Stromal cell of bone marrow (primary cell): ENCODE measurements at regions not wholly inside any gene's neighbourhood (a gene's known extent, or its start where the extent isn't known, plus 50 kb on each side); places are given as distances from the start of the nearest gene placed in this dataset.

ENCODE experiments used
- DNase-seq: peaks from one replicate; pipeline ENCODE4 v3.0.0-alpha.2; 2012; ENCODE audit warnings: low read depth

DNA sequence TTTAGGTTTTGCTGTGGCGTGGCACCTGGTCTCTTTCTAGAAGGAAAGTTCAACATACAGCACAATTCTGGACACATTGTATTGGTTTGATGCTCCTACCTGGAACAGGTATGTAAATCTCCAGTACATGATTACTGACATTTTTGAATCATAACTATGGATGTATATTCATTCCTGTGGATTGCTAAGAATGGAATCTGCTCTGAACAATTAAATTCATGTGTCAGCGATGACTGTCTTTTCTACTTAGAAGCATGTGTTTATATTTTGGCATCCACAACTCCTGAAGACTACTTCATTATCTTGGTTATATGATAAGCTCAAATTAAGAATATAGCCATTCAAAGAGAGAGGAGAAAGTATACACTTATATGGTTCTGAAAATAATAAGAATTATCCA is 291.8 kb downstream of the CHRM3 start:
- DNase-seq, result no peak

DNA sequence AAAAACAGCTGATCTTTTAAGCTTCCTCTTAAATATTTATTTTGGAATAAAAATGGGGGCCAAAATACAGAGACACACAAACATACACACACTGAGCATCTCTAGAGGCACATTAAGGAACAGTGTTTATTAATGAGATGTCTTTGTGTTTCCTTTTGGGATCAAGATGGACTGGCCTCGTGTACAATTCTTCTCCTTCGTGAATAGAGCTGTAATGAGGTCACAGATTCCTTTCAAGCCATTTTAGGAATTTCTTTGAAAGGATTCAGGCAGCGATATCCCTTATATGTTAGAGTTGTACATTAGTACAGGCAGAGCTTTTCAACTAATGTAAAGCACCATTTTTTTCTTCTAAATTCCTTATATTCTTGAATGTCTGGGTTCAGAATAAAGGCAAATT is 295.7 kb downstream of the CHRM3 start:
- no peak for DNase-seq

DNA sequence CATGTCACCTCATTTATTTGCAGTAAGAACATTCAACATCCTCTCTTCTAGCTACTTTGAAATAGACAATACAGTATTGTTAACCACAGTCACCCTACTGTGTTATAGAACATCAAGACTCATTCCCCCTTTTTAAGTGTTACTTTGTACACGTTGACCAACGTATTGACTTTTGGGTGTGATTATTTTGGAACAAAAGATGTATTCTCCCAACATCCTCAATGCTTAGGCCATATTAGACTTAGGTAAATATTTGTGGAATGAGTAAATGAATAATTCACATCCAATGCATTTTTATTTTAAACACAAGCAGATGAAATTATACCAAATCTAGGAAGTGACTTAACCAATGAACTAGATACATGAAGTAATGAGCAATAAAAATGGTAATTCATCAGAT is 296.6 kb downstream of the CHRM3 start:
- DNase-seq, result no peak

DNA sequence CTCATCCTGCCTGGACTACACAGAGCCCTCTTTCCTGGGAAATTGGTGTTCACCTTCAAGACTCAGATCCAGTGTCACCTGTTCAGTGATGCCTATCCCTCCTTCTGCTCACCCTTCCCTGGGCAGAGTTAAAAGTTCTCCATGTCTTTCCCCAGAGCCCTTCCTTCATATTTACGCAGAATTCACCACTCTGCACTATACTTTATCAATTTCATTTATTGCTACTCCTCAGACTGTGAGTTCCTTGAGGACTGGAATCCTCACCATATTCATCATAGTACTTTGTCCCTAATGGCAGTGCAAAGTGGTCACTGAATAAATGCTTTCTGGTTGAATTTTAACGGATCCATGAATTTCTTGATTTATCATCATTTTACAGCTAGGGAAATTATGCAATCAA is 300.0 kb downstream of the CHRM3 start:
- no peak for DNase-seq

DNA sequence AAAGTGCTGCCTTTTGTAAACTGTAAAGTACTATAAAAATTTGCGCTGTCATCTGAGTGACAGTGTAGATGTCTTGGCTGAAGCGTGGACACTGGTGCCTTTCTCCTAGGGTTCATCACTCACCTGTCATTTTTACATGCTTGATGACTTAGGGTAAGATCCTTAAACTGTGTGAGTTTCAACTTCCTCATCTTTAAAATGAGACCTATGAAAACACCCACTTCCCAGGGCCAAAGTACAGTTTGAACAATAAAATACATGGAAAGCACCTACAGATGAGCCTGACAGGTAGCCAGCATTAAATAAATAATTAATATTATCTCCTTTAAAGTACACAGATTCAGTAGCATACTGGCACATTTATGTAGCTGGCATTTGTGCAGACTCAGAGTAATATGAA is 309.9 kb downstream of the CHRM3 start:
- DNase-seq, result no peak

- DNase-seq, result no peak
These were observed 314.3 kb downstream of the CHRM3 start for GRCh38 chr1:239700667-239701066.

- DNase-seq, result no peak
These were observed 316.7 kb downstream of the CHRM3 start for GRCh38 chr1:239703075-239703474.

GRCh38 chr1:239706245-239706892 is 320.0 kb downstream of the CHRM3 start:
- DNase-seq, result no peak

- DNase-seq, result no peak
These were observed 321.2 kb downstream of the CHRM3 start for GRCh38 chr1:239707615-239708014.

DNA sequence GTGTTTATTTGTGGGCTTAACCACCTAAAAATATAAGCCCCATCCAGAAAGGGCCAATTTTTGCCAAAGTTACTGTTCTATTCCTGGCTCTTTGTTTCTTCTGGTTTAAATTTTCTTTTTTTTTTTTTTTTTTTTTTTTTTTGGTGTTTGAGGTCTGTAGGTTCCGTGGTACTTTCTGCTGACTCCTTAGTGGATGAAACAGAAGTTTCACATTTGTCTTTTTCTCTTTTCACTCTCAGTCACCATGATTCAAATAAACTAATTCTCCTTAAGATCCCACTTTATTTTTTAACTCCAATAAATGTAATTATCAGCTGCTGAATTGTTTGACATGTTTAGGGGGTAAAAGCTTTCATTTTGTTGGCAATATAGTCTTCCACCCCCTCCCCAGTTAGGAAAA is 322.3 kb downstream of the CHRM3 start:
- DNase-seq, result no peak

- DNase-seq, result no peak
These were observed 325.4 kb downstream of the CHRM3 start for GRCh38 chr1:239711768-239712167.

- no peak for DNase-seq
These were observed 330.9 kb downstream of the CHRM3 start for GRCh38 chr1:239717097-239717917.

DNA sequence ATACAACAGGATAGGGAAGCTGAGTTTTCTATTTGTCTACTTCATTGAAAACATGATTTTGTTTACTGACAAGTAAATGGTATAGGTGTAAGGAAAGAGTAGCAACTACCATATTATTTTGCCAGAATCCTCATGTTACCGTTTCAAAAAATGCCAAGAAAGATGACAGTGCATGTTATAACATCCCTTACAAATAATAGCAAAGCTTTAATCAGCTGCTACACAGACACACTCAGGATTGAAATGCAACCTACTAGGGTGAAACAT is 331.5 kb downstream of the CHRM3 start:
- DNase-seq, result no peak

- no peak for DNase-seq
These were observed 332.2 kb downstream of the CHRM3 start for GRCh38 chr1:239718571-239718970.

- DNase-seq, result no peak
These were observed 332.7 kb downstream of the CHRM3 start for GRCh38 chr1:239718997-239719628.

GRCh38 chr1:239719642-239720258 is 333.4 kb downstream of the CHRM3 start:
- no peak for DNase-seq

GRCh38 chr1:239722035-239722434 is 335.7 kb downstream of the CHRM3 start:
- no peak for DNase-seq

DNA sequence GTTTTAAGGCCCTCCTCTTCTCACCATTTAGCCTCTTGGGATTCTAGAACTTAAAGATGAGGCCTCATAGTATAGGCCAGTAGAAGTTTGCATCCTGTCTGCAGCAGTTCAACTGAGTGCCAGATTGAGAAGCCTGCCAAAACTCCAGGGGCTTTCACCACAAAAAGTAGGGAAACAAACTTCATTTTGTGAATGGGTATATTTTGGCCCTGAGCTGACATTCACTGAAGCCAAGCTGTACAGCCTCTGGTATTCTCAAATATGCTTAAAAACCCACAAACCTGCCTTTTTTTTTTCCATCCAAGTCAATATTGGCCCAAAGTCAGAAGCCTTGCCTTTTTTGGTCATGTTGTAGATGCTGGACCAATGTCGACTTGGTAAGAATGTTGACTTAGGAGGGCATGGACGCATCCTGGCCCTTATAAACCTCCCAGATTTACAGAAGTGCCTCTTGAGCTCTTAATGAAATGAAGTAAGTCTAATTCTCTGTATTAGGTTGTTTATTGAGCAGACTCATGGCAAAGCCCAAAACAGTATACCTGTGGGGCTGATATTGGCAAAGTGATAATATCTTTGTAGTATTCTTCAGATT is 337.5 kb downstream of the CHRM3 start:
- peak; percentile 6 for DNase-seq

GRCh38 chr1:239725371-239725770 is 339.0 kb downstream of the CHRM3 start:
- no peak for DNase-seq

DNA sequence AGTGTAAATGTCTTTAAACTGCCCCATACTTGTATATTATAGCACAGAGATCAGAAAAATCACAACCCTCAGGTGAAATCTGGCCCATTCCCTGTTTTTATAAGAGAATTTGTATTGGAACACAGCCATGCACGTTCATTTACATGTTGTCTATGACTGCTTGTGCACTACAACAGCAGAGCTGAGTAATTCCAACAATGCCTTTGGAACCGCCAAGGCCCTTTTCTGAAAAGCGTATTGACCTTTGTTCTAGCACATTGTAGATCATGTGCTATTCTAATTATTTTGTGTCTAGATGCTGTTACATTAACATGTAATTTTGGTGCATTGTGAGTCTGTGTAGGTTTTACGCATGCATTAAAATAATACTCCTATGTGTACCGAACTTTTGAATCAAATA is 339.6 kb downstream of the CHRM3 start:
- no peak for DNase-seq

DNA sequence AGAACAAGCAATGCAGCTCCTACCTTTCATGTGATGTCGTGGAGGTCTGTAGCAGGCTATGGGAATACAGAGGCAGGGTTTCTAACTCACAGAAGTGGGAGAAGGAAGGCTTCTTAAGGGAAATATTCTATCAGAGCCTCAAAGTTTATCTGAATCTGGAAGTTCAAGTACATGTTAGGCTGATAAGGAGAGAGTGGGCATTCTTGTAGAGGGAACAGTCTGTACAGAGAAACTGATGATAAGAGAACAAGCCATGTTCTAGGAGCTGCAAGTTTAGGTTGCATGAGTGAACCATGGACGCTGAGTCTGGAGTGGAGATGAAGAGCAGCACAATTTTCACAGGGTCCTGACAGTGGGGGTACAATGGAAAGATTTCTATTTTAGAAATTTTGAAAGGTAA is 344.0 kb downstream of the CHRM3 start:
- DNase-seq, result no peak

GRCh38 chr1:239731082-239731748 is 344.8 kb downstream of the CHRM3 start:
- no peak for DNase-seq
